Activated naive CD4-positive, alpha-beta T cell treated with anti-CD3 and anti-CD28 coated beads, Interleukin-2, amount 10 ng/mL, durations not matched to agents 7 days and 5 days (primary cell): ENCODE measurements at regions not wholly inside any gene's neighbourhood (a gene's known extent, or its start where the extent isn't known, plus 50 kb on each side); places are given as distances from the start of the nearest gene placed in this dataset.
"Not testable (repeated sequence)": the region's sequence is repeated elsewhere in the genome, so short reads cannot be mapped to it uniquely, and the experiment has no call there.

Experiments used
- CTCF ChIA-PET: fragments of 350-600 bp; sonication (Branson Sonifier 250); formaldehyde crosslinking; loops from one replicate; lab custom pipeline; 2021; ENCODE audit warnings: antibody characterized with exemption; lab: Charles Lee
- DNase-seq: peaks from one replicate; pipeline ENCODE4 v3.0.0-alpha.2; 2020
- H3K27ac Mint-ChIP-seq: one replicate; pipeline ENCODE4 v1.8.0; 2021; ENCODE audit warnings: mild to moderate bottlenecking, moderate library complexity, mixed read lengths
- H3K27me3 Mint-ChIP-seq: one replicate; pipeline ENCODE4 v1.8.0; 2021; ENCODE audit warnings: mild to moderate bottlenecking, mixed read lengths
- H3K36me3 Mint-ChIP-seq: one replicate; pipeline ENCODE4 v1.8.0; 2021; ENCODE audit warnings: mixed read lengths
- H3K4me1 Mint-ChIP-seq: one replicate; pipeline ENCODE4 v1.8.0; 2021; ENCODE audit warnings: mixed read lengths
- H3K4me3 Mint-ChIP-seq: one replicate; pipeline ENCODE4 v1.8.0; 2021; ENCODE audit warnings: mild to moderate bottlenecking, moderate library complexity, mixed read lengths
- H3K9me3 Mint-ChIP-seq: one replicate; pipeline ENCODE4 v1.8.0; 2021; ENCODE audit warnings: mixed read lengths

GRCh38 chr18:21978546-21979170 lies 190.7 kb upstream of the GATA6 start:
- peaks cover 4% of the 10 kb centered on the region for H3K27me3 Mint-ChIP-seq
- H3K9me3 Mint-ChIP-seq = no peaks in the 10 kb centered on the region
- no peak overlapping the region for H3K27ac Mint-ChIP-seq
- CTCF ChIA-PET = no interaction called here
- H3K4me3 Mint-ChIP-seq = no peak overlapping the region
- no peaks in the 10 kb centered on the region for H3K4me1 Mint-ChIP-seq
- no peaks in the 10 kb centered on the region for H3K36me3 Mint-ChIP-seq
- DNase-seq = no peak

- CTCF ChIA-PET = no interaction called here
- Mint-ChIP-seq H3K36me3 (no peaks in the 10 kb centered on the region), H3K27ac (no peak overlapping the region), H3K27me3 (peaks cover 4% of the 10 kb centered on the region), H3K4me3 (no peak overlapping the region), H3K9me3 (no peaks in the 10 kb centered on the region), H3K4me1 (no peaks in the 10 kb centered on the region)
- DNase-seq = no peak
Measured at GRCh38 chr18:21979171-21979560, 190.2 kb upstream of the GATA6 start.

GRCh38 chr18:21979759-21980158 lies 189.6 kb upstream of the GATA6 start:
- Mint-ChIP-seq H3K9me3 (no peaks in the 10 kb centered on the region), H3K27ac (no peak overlapping the region), H3K4me1 (no peaks in the 10 kb centered on the region), H3K4me3 (no peak overlapping the region), H3K27me3 (peaks cover 4% of the 10 kb centered on the region), H3K36me3 (no peaks in the 10 kb centered on the region)
- DNase-seq = no peak
- CTCF ChIA-PET = interaction anchor here (0.7 kb wide), 1 partner anchor 14 kb away, joined by 3 read pairs; no protein-coding TSS in a partner anchor

- CTCF ChIA-PET = no interaction called here
- H3K4me3 Mint-ChIP-seq = no peak overlapping the region
- H3K27me3 Mint-ChIP-seq = peaks cover 4% of the 10 kb centered on the region
- DNase-seq = no peak
- H3K9me3 Mint-ChIP-seq = no peaks in the 10 kb centered on the region
- no peak overlapping the region for H3K27ac Mint-ChIP-seq
- H3K4me1 Mint-ChIP-seq = no peaks in the 10 kb centered on the region
- H3K36me3 Mint-ChIP-seq = no peaks in the 10 kb centered on the region
Measured at GRCh38 chr18:21980744-21981143, 188.6 kb upstream of the GATA6 start.

GRCh38 chr18:21981489-21981888 lies 187.9 kb upstream of the GATA6 start:
- H3K36me3 Mint-ChIP-seq, H3K27me3 Mint-ChIP-seq, H3K9me3 Mint-ChIP-seq, H3K4me1 Mint-ChIP-seq, DNase-seq, H3K4me3 Mint-ChIP-seq, H3K27ac Mint-ChIP-seq, CTCF ChIA-PET: not testable (repeated sequence)

GRCh38 chr18:21991081-21991534 lies 178.3 kb upstream of the GATA6 start:
- Mint-ChIP-seq H3K27me3 (no peaks in the 10 kb centered on the region), H3K4me1 (no peaks in the 10 kb centered on the region), H3K36me3 (no peaks in the 10 kb centered on the region), H3K9me3 (no peaks in the 10 kb centered on the region), H3K27ac (no peak overlapping the region), H3K4me3 (no peak overlapping the region)
- no peak for DNase-seq
- CTCF ChIA-PET = no interaction called here

- H3K27me3 Mint-ChIP-seq = no peaks in the 10 kb centered on the region
- no peak overlapping the region for H3K4me3 Mint-ChIP-seq
- H3K36me3 Mint-ChIP-seq = no peaks in the 10 kb centered on the region
- DNase-seq = no peak
- CTCF ChIA-PET = no interaction called here
- no peaks in the 10 kb centered on the region for H3K4me1 Mint-ChIP-seq
- no peaks in the 10 kb centered on the region for H3K9me3 Mint-ChIP-seq
- no peak overlapping the region for H3K27ac Mint-ChIP-seq
Measured at GRCh38 chr18:21991886-21992285, 177.5 kb upstream of the GATA6 start.

GRCh38 chr18:21996351-21996826 lies 173.0 kb upstream of the GATA6 start:
- H3K4me1 Mint-ChIP-seq = no peaks in the 10 kb centered on the region
- H3K27ac Mint-ChIP-seq = no peak overlapping the region
- H3K9me3 Mint-ChIP-seq = no peaks in the 10 kb centered on the region
- no peak overlapping the region for H3K4me3 Mint-ChIP-seq
- no peaks in the 10 kb centered on the region for H3K27me3 Mint-ChIP-seq
- H3K36me3 Mint-ChIP-seq = no peaks in the 10 kb centered on the region
- DNase-seq = no peak
- CTCF ChIA-PET = no interaction called here

GRCh38 chr18:21997207-21998143 lies 171.9 kb upstream of the GATA6 start:
- Mint-ChIP-seq H3K9me3 (no peaks in the 10 kb centered on the region), H3K4me1 (no peaks in the 10 kb centered on the region), H3K27me3 (no peaks in the 10 kb centered on the region), H3K4me3 (no peak overlapping the region), H3K36me3 (no peaks in the 10 kb centered on the region), H3K27ac (no peak overlapping the region)
- CTCF ChIA-PET = no interaction called here
- no peak for DNase-seq

GRCh38 chr18:21998486-21998885 lies 170.9 kb upstream of the GATA6 start:
- no peaks in the 10 kb centered on the region for H3K27me3 Mint-ChIP-seq
- no peak for DNase-seq
- H3K27ac Mint-ChIP-seq = no peak overlapping the region
- H3K9me3 Mint-ChIP-seq = no peaks in the 10 kb centered on the region
- CTCF ChIA-PET = no interaction called here
- H3K4me3 Mint-ChIP-seq = no peak overlapping the region
- H3K4me1 Mint-ChIP-seq = no peaks in the 10 kb centered on the region
- H3K36me3 Mint-ChIP-seq = no peaks in the 10 kb centered on the region

GRCh38 chr18:22001912-22002487 lies 167.4 kb upstream of the GATA6 start:
- Mint-ChIP-seq H3K36me3 (no peaks in the 10 kb centered on the region), H3K4me3 (no peak overlapping the region), H3K4me1 (no peaks in the 10 kb centered on the region), H3K27ac (no peak overlapping the region), H3K9me3 (no peaks in the 10 kb centered on the region), H3K27me3 (no peaks in the 10 kb centered on the region)
- DNase-seq = no peak
- CTCF ChIA-PET = no interaction called here

- Mint-ChIP-seq H3K9me3 (peaks cover 2% of the 10 kb centered on the region), H3K36me3 (no peaks in the 10 kb centered on the region), H3K4me1 (no peaks in the 10 kb centered on the region), H3K27ac (no peak overlapping the region), H3K27me3 (no peaks in the 10 kb centered on the region), H3K4me3 (no peak overlapping the region)
- no peak for DNase-seq
- CTCF ChIA-PET = no interaction called here
Measured at GRCh38 chr18:22005191-22005841, 164.1 kb upstream of the GATA6 start.

- Mint-ChIP-seq H3K4me3 (no peak overlapping the region), H3K27me3 (no peaks in the 10 kb centered on the region), H3K9me3 (peaks cover 2% of the 10 kb centered on the region), H3K27ac (no peak overlapping the region), H3K4me1 (no peaks in the 10 kb centered on the region), H3K36me3 (no peaks in the 10 kb centered on the region)
- CTCF ChIA-PET = no interaction called here
- no peak for DNase-seq
Measured at GRCh38 chr18:22006458-22006857, 162.9 kb upstream of the GATA6 start.

- no peaks in the 10 kb centered on the region for H3K27me3 Mint-ChIP-seq
Measured at GRCh38 chr18:22009242-22009641, 160.1 kb upstream of the GATA6 start.

More at GRCh38 chr18:22009242-22009641, 160.1 kb upstream of the GATA6 start:
- no peaks in the 10 kb centered on the region for H3K36me3 Mint-ChIP-seq
- CTCF ChIA-PET = no interaction called here
- H3K9me3 Mint-ChIP-seq = peaks cover 4% of the 10 kb centered on the region
- no peak overlapping the region for H3K4me3 Mint-ChIP-seq
- no peaks in the 10 kb centered on the region for H3K4me1 Mint-ChIP-seq
- DNase-seq = no peak
- no peak overlapping the region for H3K27ac Mint-ChIP-seq
